ENCODE measurements at regions not wholly inside any gene's neighbourhood (a gene's known extent, or its start where the extent isn't known, plus 50 kb on each side); places are given as distances from the start of the nearest gene placed in this dataset.

- TF ChIP-seq, protein P1, sequence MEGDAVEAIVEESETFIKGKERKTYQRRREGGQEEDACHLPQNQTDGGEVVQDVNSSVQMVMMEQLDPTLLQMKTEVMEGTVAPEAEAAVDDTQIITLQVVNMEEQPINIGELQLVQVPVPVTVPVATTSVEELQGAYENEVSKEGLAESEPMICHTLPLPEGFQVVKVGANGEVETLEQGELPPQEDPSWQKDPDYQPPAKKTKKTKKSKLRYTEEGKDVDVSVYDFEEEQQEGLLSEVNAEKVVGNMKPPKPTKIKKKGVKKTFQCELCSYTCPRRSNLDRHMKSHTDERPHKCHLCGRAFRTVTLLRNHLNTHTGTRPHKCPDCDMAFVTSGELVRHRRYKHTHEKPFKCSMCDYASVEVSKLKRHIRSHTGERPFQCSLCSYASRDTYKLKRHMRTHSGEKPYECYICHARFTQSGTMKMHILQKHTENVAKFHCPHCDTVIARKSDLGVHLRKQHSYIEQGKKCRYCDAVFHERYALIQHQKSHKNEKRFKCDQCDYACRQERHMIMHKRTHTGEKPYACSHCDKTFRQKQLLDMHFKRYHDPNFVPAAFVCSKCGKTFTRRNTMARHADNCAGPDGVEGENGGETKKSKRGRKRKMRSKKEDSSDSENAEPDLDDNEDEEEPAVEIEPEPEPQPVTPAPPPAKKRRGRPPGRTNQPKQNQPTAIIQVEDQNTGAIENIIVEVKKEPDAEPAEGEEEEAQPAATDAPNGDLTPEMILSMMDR (conservative IDR thresholded peaks at IDR 0.05; ENCODE audit: low read length): no peak
- TF ChIP-seq EZH2phosphoT487 (IDR thresholded peaks at IDR 0.05; ENCODE audit: borderline replicate concordance, low read depth, low read length): no peak
Measured at GRCh38 chrX:139201924-139202323, 328.6 kb upstream of the F9 start.
